HEK293T (cell line): ENCODE measurements at regions not wholly inside any gene's neighbourhood (a gene's known extent, or its start where the extent isn't known, plus 50 kb on each side); places are given as distances from the start of the nearest gene placed in this dataset.

ENCODE experiments used
- BHLHE40 ChIP-seq: fragments of 450-650 bp; IDR thresholded peaks from 2 replicates; pipeline ENCODE4 v1.6.1; 2016; ENCODE audit warnings: mild to moderate bottlenecking, moderate library complexity, borderline replicate concordance
- HDGF ChIP-seq: fragments of 450-650 bp; IDR thresholded peaks from 2 replicates; pipeline ENCODE4 v1.6.1; 2017; ENCODE audit warnings: antibody characterized with exemption, borderline replicate concordance
- SUZ12 ChIP-seq: fragments of 450-650 bp; IDR thresholded peaks from 2 replicates; pipeline ENCODE4 v1.6.1; 2016; ENCODE audit warnings: mild to moderate bottlenecking
- TF ChIP-seq, protein P1 (sequence below): fragments of 450-650 bp; IDR thresholded peaks from 2 replicates; pipeline ENCODE4 v1.6.1; 2016

- TF ChIP-seq, protein P1, sequence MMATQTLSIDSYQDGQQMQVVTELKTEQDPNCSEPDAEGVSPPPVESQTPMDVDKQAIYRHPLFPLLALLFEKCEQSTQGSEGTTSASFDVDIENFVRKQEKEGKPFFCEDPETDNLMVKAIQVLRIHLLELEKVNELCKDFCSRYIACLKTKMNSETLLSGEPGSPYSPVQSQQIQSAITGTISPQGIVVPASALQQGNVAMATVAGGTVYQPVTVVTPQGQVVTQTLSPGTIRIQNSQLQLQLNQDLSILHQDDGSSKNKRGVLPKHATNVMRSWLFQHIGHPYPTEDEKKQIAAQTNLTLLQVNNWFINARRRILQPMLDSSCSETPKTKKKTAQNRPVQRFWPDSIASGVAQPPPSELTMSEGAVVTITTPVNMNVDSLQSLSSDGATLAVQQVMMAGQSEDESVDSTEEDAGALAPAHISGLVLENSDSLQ: no peak
- no peak for TF ChIP-seq BHLHE40
- TF ChIP-seq HDGF: no peak
- TF ChIP-seq SUZ12: no peak
Observed at GRCh38 chr5:88029011-88029410, 239.6 kb downstream of the TMEM161B start.
